ENCODE measurements at regions not wholly inside any gene's neighbourhood (a gene's known extent, or its start where the extent isn't known, plus 50 kb on each side); places are given as distances from the start of the nearest gene placed in this dataset.

DNA sequence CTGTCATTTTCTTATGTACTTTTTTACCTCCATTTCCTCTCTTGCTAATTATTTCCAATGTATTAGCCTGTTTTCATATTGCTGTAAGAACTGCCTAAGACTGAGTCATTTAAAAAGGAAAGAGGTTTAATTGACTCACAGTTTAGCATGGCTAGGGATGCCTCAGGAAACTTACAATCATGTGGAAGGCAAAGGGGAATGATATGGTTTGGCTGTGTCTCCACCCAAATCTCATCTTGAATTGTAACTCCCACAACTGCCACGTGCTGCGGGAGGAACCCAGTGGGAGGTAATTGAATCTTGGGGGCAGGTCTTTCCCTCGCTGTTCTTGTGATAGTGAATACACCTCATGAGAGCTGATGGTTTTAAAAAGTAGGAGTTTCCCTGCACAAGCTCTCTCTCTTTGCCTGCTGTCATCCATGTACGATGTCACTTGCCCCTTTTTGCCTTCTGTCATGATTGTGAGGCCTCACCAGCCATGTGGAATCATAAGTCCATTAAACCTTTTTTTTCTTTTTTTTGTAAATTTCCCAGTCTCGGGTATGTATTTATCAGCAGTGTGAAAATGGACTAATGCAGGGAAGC lies 870.0 kb upstream of the INTU start:
- ChIA-PET POLR2A (no interaction called here), SMC1A (ENCODE audit: uncharacterized antibody, unreplicated experiment) (no interaction called here), CTCF (no interaction called here), RAD21 (ENCODE audit: unreplicated experiment) (no interaction called here)
- no peak for TF ChIP-seq MYB (IDR thresholded peaks at IDR 0.05; ENCODE audit: borderline replicate concordance, low read depth, low read length)
- no peak for TF ChIP-seq POU2F2 (IDR thresholded peaks at IDR 0.05; ENCODE audit: borderline replicate concordance, low read depth, low read length)
- TF ChIP-seq, protein P1, sequence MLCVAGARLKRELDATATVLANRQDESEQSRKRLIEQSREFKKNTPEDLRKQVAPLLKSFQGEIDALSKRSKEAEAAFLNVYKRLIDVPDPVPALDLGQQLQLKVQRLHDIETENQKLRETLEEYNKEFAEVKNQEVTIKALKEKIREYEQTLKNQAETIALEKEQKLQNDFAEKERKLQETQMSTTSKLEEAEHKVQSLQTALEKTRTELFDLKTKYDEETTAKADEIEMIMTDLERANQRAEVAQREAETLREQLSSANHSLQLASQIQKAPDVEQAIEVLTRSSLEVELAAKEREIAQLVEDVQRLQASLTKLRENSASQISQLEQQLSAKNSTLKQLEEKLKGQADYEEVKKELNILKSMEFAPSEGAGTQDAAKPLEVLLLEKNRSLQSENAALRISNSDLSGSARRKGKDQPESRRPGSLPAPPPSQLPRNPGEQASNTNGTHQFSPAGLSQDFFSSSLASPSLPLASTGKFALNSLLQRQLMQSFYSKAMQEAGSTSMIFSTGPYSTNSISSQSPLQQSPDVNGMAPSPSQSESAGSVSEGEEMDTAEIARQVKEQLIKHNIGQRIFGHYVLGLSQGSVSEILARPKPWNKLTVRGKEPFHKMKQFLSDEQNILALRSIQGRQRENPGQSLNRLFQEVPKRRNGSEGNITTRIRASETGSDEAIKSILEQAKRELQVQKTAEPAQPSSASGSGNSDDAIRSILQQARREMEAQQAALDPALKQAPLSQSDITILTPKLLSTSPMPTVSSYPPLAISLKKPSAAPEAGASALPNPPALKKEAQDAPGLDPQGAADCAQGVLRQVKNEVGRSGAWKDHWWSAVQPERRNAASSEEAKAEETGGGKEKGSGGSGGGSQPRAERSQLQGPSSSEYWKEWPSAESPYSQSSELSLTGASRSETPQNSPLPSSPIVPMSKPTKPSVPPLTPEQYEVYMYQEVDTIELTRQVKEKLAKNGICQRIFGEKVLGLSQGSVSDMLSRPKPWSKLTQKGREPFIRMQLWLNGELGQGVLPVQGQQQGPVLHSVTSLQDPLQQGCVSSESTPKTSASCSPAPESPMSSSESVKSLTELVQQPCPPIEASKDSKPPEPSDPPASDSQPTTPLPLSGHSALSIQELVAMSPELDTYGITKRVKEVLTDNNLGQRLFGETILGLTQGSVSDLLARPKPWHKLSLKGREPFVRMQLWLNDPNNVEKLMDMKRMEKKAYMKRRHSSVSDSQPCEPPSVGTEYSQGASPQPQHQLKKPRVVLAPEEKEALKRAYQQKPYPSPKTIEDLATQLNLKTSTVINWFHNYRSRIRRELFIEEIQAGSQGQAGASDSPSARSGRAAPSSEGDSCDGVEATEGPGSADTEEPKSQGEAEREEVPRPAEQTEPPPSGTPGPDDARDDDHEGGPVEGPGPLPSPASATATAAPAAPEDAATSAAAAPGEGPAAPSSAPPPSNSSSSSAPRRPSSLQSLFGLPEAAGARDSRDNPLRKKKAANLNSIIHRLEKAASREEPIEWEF (IDR thresholded peaks at IDR 0.05; ENCODE audit: insufficient replicate concordance, low read depth, low read length), result no peak
- TF ChIP-seq, protein P2, sequence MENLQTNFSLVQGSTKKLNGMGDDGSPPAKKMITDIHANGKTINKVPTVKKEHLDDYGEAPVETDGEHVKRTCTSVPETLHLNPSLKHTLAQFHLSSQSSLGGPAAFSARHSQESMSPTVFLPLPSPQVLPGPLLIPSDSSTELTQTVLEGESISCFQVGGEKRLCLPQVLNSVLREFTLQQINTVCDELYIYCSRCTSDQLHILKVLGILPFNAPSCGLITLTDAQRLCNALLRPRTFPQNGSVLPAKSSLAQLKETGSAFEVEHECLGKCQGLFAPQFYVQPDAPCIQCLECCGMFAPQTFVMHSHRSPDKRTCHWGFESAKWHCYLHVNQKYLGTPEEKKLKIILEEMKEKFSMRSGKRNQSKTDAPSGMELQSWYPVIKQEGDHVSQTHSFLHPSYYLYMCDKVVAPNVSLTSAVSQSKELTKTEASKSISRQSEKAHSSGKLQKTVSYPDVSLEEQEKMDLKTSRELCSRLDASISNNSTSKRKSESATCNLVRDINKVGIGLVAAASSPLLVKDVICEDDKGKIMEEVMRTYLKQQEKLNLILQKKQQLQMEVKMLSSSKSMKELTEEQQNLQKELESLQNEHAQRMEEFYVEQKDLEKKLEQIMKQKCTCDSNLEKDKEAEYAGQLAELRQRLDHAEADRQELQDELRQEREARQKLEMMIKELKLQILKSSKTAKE (IDR thresholded peaks at IDR 0.05; ENCODE audit: low read depth, poor library complexity, severe bottlenecking), result no peak
- no peak for TF ChIP-seq CREB1 (IDR thresholded peaks at IDR 0.05; ENCODE audit: low read depth)
- TF ChIP-seq, protein P3, sequence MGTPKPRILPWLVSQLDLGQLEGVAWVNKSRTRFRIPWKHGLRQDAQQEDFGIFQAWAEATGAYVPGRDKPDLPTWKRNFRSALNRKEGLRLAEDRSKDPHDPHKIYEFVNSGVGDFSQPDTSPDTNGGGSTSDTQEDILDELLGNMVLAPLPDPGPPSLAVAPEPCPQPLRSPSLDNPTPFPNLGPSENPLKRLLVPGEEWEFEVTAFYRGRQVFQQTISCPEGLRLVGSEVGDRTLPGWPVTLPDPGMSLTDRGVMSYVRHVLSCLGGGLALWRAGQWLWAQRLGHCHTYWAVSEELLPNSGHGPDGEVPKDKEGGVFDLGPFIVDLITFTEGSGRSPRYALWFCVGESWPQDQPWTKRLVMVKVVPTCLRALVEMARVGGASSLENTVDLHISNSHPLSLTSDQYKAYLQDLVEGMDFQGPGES (IDR thresholded peaks at IDR 0.05), result no peak
- no peak for TF ChIP-seq BHLHE40 (IDR thresholded peaks at IDR 0.05; ENCODE audit: borderline replicate concordance in 1 of 2, low read depth in 2 of 2, low read length in 1 of 2)
- intact Hi-C loops (cut with micrococcal nuclease; ENCODE audit: unreplicated experiment) (no loop called here), in situ Hi-C loops (cut with MboI) (no loop called here)
- 4% methylated on average over 5 of the region's 5 CpGs for WGBS (ENCODE audit: insufficient coverage, insufficient replicate concordance, low lambda C conversion rate, missing lambda C conversion rate)
- Histone ChIP-seq H3K27me3 (replicated peaks in 1 of 2; ENCODE audit: control insufficient read depth in 2 of 2, insufficient read depth in 2 of 2, low read length in 1 of 2) (no peaks in the 10 kb centered on the region), H2AFZ (ENCODE audit: control insufficient read depth, low read depth, low read length) (no peak overlapping the region), H3K4me3 (no peak overlapping the region), H3K79me2 (ENCODE audit: control insufficient read depth, insufficient read depth, low read length) (no peaks in the 10 kb centered on the region), H3K9me3 (replicated peaks; ENCODE audit: control insufficient read depth, insufficient read depth, low read length) (no peaks in the 10 kb centered on the region), H3K9ac (ENCODE audit: control insufficient read depth, insufficient read depth, low read length) (no peak overlapping the region), H3K4me2 (ENCODE audit: control insufficient read depth, insufficient read depth) (no peak overlapping the region), H3K4me1 (ENCODE audit: control insufficient read depth, insufficient read depth, low read length) (no peaks in the 10 kb centered on the region), H4K20me1 (ENCODE audit: control insufficient read depth, insufficient read depth) (no peaks in the 10 kb centered on the region), H3K27ac (ENCODE audit: control insufficient read depth, insufficient read depth) (no peak overlapping the region), H3K36me3 (ENCODE audit: control insufficient read depth in 2 of 2, insufficient read depth in 2 of 2, low read length in 1 of 2) (no peaks in the 10 kb centered on the region)
- DNase-seq (ENCODE audit: low read depth, low spot score) (no peak), ATAC-seq (no peak), FAIRE-seq (no peak)
- BruUV-seq (replicated peaks), result no TSS peak
